ENCODE measurements at regions not wholly inside any gene's neighbourhood (a gene's known extent, or its start where the extent isn't known, plus 50 kb on each side); places are given as distances from the start of the nearest gene placed in this dataset.

- peaks cover 4% of the 10 kb centered on the region for H3K27me3 Mint-ChIP-seq (ENCODE audit: low read depth)
- DNase-seq (ENCODE audit: low spot score), result no peak
- intact Hi-C loops (cut with micrococcal nuclease), result no loop called here
- no peaks in the 10 kb centered on the region for H3K36me3 Mint-ChIP-seq (ENCODE audit: low read depth)
- H3K4me3 Mint-ChIP-seq (ENCODE audit: low read depth), result no peak overlapping the region
- H3K4me1 Mint-ChIP-seq (ENCODE audit: low read depth), result no peaks in the 10 kb centered on the region
- no peak overlapping the region for H3K27ac Mint-ChIP-seq
- peaks cover 3% of the 10 kb centered on the region for H3K9me3 Mint-ChIP-seq
Observed at GRCh38 chr16:9236319-9236718, 144.9 kb downstream of the HAPSTR1 start.

- Mint-ChIP-seq H3K27ac (no peak overlapping the region), H3K36me3 (ENCODE audit: low read depth) (no peaks in the 10 kb centered on the region), H3K4me1 (ENCODE audit: low read depth) (no peaks in the 10 kb centered on the region), H3K4me3 (ENCODE audit: low read depth) (no peak overlapping the region), H3K9me3 (peaks cover 3% of the 10 kb centered on the region), H3K27me3 (ENCODE audit: low read depth) (no peaks in the 10 kb centered on the region)
- no peak for DNase-seq (ENCODE audit: low spot score)
- intact Hi-C loops (cut with micrococcal nuclease), result no loop called here
Observed at GRCh38 chr16:9238346-9238745, 146.9 kb downstream of the HAPSTR1 start.

GRCh38 chr16:9241177-9241576 is 149.7 kb downstream of the HAPSTR1 start:
- H3K27me3 Mint-ChIP-seq (ENCODE audit: low read depth), result no peaks in the 10 kb centered on the region
- peaks cover 3% of the 10 kb centered on the region for H3K9me3 Mint-ChIP-seq
- intact Hi-C loops (cut with micrococcal nuclease), result no loop called here
- DNase-seq (ENCODE audit: low spot score), result no peak
- no peaks in the 10 kb centered on the region for H3K4me1 Mint-ChIP-seq (ENCODE audit: low read depth)
- H3K27ac Mint-ChIP-seq, result no peak overlapping the region
- H3K36me3 Mint-ChIP-seq (ENCODE audit: low read depth), result no peaks in the 10 kb centered on the region
- H3K4me3 Mint-ChIP-seq (ENCODE audit: low read depth), result no peak overlapping the region

GRCh38 chr16:9248162-9248561 is 156.7 kb downstream of the HAPSTR1 start:
- Mint-ChIP-seq H3K36me3 (ENCODE audit: low read depth) (no peaks in the 10 kb centered on the region), H3K4me3 (ENCODE audit: low read depth) (no peak overlapping the region), H3K27ac (no peak overlapping the region), H3K27me3 (ENCODE audit: low read depth) (no peaks in the 10 kb centered on the region), H3K9me3 (no peaks in the 10 kb centered on the region), H3K4me1 (ENCODE audit: low read depth) (no peaks in the 10 kb centered on the region)
- intact Hi-C loops (cut with micrococcal nuclease), result no loop called here
- DNase-seq (ENCODE audit: low spot score), result no peak

GRCh38 chr16:9249534-9249933 is 158.1 kb downstream of the HAPSTR1 start:
- H3K27me3 Mint-ChIP-seq (ENCODE audit: low read depth), result no peaks in the 10 kb centered on the region
- H3K36me3 Mint-ChIP-seq (ENCODE audit: low read depth), result no peaks in the 10 kb centered on the region
- H3K9me3 Mint-ChIP-seq, result no peaks in the 10 kb centered on the region
- intact Hi-C loops (cut with micrococcal nuclease), result no loop called here
- no peak for DNase-seq (ENCODE audit: low spot score)
- no peaks in the 10 kb centered on the region for H3K4me1 Mint-ChIP-seq (ENCODE audit: low read depth)
- no peak overlapping the region for H3K4me3 Mint-ChIP-seq (ENCODE audit: low read depth)
- H3K27ac Mint-ChIP-seq, result no peak overlapping the region

GRCh38 chr16:9251026-9251425 is 159.6 kb downstream of the HAPSTR1 start:
- Mint-ChIP-seq H3K9me3 (no peaks in the 10 kb centered on the region), H3K27me3 (ENCODE audit: low read depth) (no peaks in the 10 kb centered on the region), H3K36me3 (ENCODE audit: low read depth) (no peaks in the 10 kb centered on the region), H3K27ac (no peak overlapping the region), H3K4me1 (ENCODE audit: low read depth) (no peaks in the 10 kb centered on the region), H3K4me3 (ENCODE audit: low read depth) (no peak overlapping the region)
- intact Hi-C loops (cut with micrococcal nuclease), result no loop called here
- no peak for DNase-seq (ENCODE audit: low spot score)

- Mint-ChIP-seq H3K27me3 (ENCODE audit: low read depth) (no peaks in the 10 kb centered on the region), H3K4me1 (ENCODE audit: low read depth) (no peaks in the 10 kb centered on the region), H3K9me3 (no peaks in the 10 kb centered on the region), H3K27ac (no peak overlapping the region), H3K4me3 (ENCODE audit: low read depth) (no peak overlapping the region), H3K36me3 (ENCODE audit: low read depth) (no peaks in the 10 kb centered on the region)
- intact Hi-C loops (cut with micrococcal nuclease), result no loop called here
- DNase-seq (ENCODE audit: low spot score), result no peak
Observed at GRCh38 chr16:9254863-9255262, 163.4 kb downstream of the HAPSTR1 start.

- no peak overlapping the region for H3K27ac Mint-ChIP-seq
- DNase-seq (ENCODE audit: low spot score), result no peak
- no peak overlapping the region for H3K4me3 Mint-ChIP-seq (ENCODE audit: low read depth)
- intact Hi-C loops (cut with micrococcal nuclease), result no loop called here
- H3K36me3 Mint-ChIP-seq (ENCODE audit: low read depth), result no peaks in the 10 kb centered on the region
- H3K9me3 Mint-ChIP-seq, result no peaks in the 10 kb centered on the region
- no peaks in the 10 kb centered on the region for H3K4me1 Mint-ChIP-seq (ENCODE audit: low read depth)
- H3K27me3 Mint-ChIP-seq (ENCODE audit: low read depth), result no peaks in the 10 kb centered on the region
Observed at GRCh38 chr16:9256196-9256595, 164.8 kb downstream of the HAPSTR1 start.

- Mint-ChIP-seq H3K27ac (no peak overlapping the region), H3K36me3 (ENCODE audit: low read depth) (no peaks in the 10 kb centered on the region), H3K27me3 (ENCODE audit: low read depth) (no peaks in the 10 kb centered on the region), H3K4me1 (ENCODE audit: low read depth) (no peaks in the 10 kb centered on the region), H3K9me3 (no peaks in the 10 kb centered on the region), H3K4me3 (ENCODE audit: low read depth) (no peak overlapping the region)
- no peak for DNase-seq (ENCODE audit: low spot score)
- intact Hi-C loops (cut with micrococcal nuclease), result no loop called here
Observed at GRCh38 chr16:9257843-9258242, 166.4 kb downstream of the HAPSTR1 start.

- intact Hi-C loops (cut with micrococcal nuclease), result no loop called here
- H3K9me3 Mint-ChIP-seq, result no peaks in the 10 kb centered on the region
- no peak for DNase-seq (ENCODE audit: low spot score)
- no peaks in the 10 kb centered on the region for H3K4me1 Mint-ChIP-seq (ENCODE audit: low read depth)
- no peak overlapping the region for H3K4me3 Mint-ChIP-seq (ENCODE audit: low read depth)
- no peaks in the 10 kb centered on the region for H3K36me3 Mint-ChIP-seq (ENCODE audit: low read depth)
- H3K27me3 Mint-ChIP-seq (ENCODE audit: low read depth), result no peaks in the 10 kb centered on the region
- H3K27ac Mint-ChIP-seq, result no peak overlapping the region
Observed at GRCh38 chr16:9258423-9259051, 167.1 kb downstream of the HAPSTR1 start.

- DNase-seq (ENCODE audit: low spot score), result no peak
- no peaks in the 10 kb centered on the region for H3K9me3 Mint-ChIP-seq
- no peak overlapping the region for H3K4me3 Mint-ChIP-seq (ENCODE audit: low read depth)
- intact Hi-C loops (cut with micrococcal nuclease), result no loop called here
- no peak overlapping the region for H3K27ac Mint-ChIP-seq
- H3K36me3 Mint-ChIP-seq (ENCODE audit: low read depth), result no peaks in the 10 kb centered on the region
- H3K27me3 Mint-ChIP-seq (ENCODE audit: low read depth), result peaks cover 2% of the 10 kb centered on the region
- no peaks in the 10 kb centered on the region for H3K4me1 Mint-ChIP-seq (ENCODE audit: low read depth)
Observed at GRCh38 chr16:9259914-9260608, 168.6 kb downstream of the HAPSTR1 start.

GRCh38 chr16:9260666-9261065 is 169.2 kb downstream of the HAPSTR1 start:
- H3K36me3 Mint-ChIP-seq (ENCODE audit: low read depth), result no peaks in the 10 kb centered on the region
- H3K4me1 Mint-ChIP-seq (ENCODE audit: low read depth), result no peaks in the 10 kb centered on the region
- peaks cover 2% of the 10 kb centered on the region for H3K27me3 Mint-ChIP-seq (ENCODE audit: low read depth)
- intact Hi-C loops (cut with micrococcal nuclease), result no loop called here
- H3K9me3 Mint-ChIP-seq, result no peaks in the 10 kb centered on the region
- H3K27ac Mint-ChIP-seq, result no peak overlapping the region
- DNase-seq (ENCODE audit: low spot score), result no peak
- no peak overlapping the region for H3K4me3 Mint-ChIP-seq (ENCODE audit: low read depth)

- Mint-ChIP-seq H3K4me3 (ENCODE audit: low read depth) (no peak overlapping the region), H3K9me3 (no peaks in the 10 kb centered on the region), H3K27ac (no peak overlapping the region), H3K36me3 (ENCODE audit: low read depth) (no peaks in the 10 kb centered on the region), H3K27me3 (ENCODE audit: low read depth) (peaks cover 2% of the 10 kb centered on the region), H3K4me1 (ENCODE audit: low read depth) (no peaks in the 10 kb centered on the region)
- DNase-seq (ENCODE audit: low spot score), result no peak
- intact Hi-C loops (cut with micrococcal nuclease), result no loop called here
Observed at GRCh38 chr16:9261376-9261775, 169.9 kb downstream of the HAPSTR1 start.

Measured in activated T-helper 2 cell treated with anti-CD3 and anti-CD28 coated beads, Interferon-gamma antibody, Interleukin-2, Interleukin-4, amounts not matched to agents 10 μg/mL and 5 μg/mL and 100 μg/mL, durations not matched to agents 14 hours and 24 hours and 36 hours (primary cell).